Kidney glomerular epithelial cell (primary cell): ENCODE measurements at regions not wholly inside any gene's neighbourhood (a gene's known extent, or its start where the extent isn't known, plus 50 kb on each side); places are given as distances from the start of the nearest gene placed in this dataset.

Source experiments
- DNase-seq: peaks from one replicate; lab custom pipeline; 2025; lab: John Stamatoyannopoulos, UW

DNA sequence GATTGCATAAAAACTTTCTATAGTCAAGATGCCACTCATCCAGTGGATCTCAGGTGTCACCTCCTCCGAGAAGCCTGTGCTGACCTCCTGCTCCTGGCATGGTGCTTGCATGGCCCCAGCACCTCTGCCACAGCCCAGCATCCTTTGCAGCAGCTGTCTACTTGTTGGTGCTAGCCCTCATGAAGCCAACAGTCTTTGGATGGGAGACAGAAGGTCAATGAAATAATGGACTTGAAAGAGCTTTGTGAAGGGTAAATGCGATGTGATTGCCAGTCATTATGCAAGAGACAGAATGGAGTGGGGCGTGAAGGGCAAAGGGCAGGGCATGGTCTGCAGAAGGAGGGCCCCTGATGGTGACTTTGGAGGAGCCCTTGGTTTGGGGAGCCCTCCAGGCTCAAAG lies 63.0 kb upstream of the CLMN start:
- no peak for DNase-seq

- no peak for DNase-seq
Measured at GRCh38 chr14:95381726-95382125, 62.0 kb upstream of the CLMN start.

GRCh38 chr14:95380350-95381042 lies 60.8 kb upstream of the CLMN start:
- no peak for DNase-seq

- DNase-seq: no peak
Measured at GRCh38 chr14:95379634-95380033, 59.9 kb upstream of the CLMN start.

DNA sequence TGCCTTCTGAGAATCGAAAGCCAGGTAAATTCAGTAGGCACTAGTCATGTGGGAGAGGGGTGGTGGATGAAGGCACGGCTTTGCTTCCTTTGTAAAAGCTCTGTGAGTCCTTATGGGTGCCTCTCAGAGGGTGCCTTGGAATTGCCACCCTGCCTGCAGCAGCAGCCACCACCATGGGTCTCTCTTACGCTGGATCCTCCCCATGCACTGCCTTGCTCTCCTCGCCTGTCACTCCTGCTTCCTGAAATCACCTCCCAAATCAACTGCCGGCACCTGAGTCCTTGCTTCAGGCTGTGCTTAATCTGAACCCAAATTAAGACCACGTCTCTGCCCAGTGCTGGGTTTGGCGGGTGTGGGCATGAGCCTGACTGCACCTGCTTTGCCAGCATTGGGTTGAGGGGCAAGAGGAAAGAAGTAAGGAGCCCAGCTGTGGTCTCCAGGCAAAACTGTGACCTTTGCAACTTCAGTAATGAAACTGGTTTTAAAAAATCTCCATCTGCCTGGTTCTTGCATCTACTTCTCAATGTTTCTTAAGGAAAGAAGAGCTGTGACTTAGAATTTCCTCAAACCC lies 55.9 kb upstream of the CLMN start:
- no peak for DNase-seq

DNA sequence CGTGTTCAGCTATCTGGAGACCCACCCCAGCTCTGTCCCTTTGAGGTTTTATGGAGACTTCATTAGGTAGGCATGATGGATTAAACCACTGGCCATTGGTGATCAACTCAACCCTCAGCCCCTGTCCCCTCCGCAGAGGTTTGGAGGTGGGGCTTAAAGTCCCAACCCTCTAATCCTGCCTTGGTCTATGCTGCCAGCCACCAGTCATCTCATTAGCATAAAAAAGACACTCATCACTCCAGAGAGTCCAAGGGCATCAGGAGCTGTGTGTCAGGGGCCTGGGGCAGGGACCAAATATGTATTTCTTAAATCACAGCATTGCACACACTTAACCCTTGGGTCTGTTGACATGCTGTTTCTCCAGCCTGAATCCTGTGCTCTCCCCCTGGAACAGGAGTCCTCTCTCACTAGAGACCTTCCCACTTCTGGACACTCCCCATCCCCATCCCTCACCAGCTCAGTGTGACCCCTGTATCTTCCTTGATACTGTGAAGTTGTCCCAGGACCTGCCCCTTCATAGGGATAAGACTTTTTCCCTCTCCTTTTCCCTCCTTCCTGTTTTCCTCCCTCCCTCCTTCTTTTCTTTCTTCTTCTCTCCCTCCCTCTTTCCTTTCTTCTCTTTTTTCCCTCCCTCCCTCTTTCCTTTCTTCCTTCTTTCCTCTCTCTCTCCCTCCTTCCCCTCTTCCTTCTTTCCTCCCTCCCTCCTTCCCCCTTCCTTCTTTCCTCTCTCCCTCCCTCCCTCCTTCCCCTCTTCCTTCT lies 54.7 kb upstream of the CLMN start:
- no peak for DNase-seq

GRCh38 chr14:95370076-95370475 lies 50.4 kb upstream of the CLMN start:
- DNase-seq: no peak
